NB4 (cell line): ENCODE measurements at regions not wholly inside any gene's neighbourhood (a gene's known extent, or its start where the extent isn't known, plus 50 kb on each side); places are given as distances from the start of the nearest gene placed in this dataset.

Experiments
- CTCF ChIP-seq: IDR thresholded peaks from one replicate; pipeline ENCODE4 v1.5.1; 2012; ENCODE audit warnings: low read depth, low read length
- POLR2A ChIP-seq: IDR thresholded peaks from 2 replicates; pipeline ENCODE4 v1.6.1; 2011; ENCODE audit warnings: mild to moderate bottlenecking; ENCODE audit not compliant: insufficient read length; ENCODE audit errors: extremely low read depth

GRCh38 chr4:116020141-116020722 is 906.8 kb upstream of the NDST4 start:
- TF ChIP-seq CTCF (no peak), POLR2A (no peak)
